Posterior cingulate gyrus (tissue), 11 donors: ENCODE measurements at regions not wholly inside any gene's neighbourhood (a gene's known extent, or its start where the extent isn't known, plus 50 kb on each side); places are given as distances from the start of the nearest gene placed in this dataset.
"Not testable (repeated sequence)": the region's sequence is repeated elsewhere in the genome, so short reads cannot be mapped to it uniquely, and the experiment has no call there.

Experiments used
- DNase-seq, 10 donors: peaks; one replicate each; pipeline versions ENCODE4 v3.0.0 to v3.0.0-alpha.2; 2020 to 2021; ENCODE audit warnings: mixed read lengths in 3 of 10
- intact Hi-C: fragments of 100-400 bp; cut with DNase I; formaldehyde crosslinking; loops from one replicate; pipeline ENCODE4 v1.15.1; 2023

GRCh38 chr5:44252545-44252944 is 136.7 kb downstream of the FGF10 start:
- intact Hi-C loops = no loop called here
- no peak for DNase-seq

GRCh38 chr5:44246986-44247385 is 142.2 kb downstream of the FGF10 start:
- no peak for DNase-seq
- intact Hi-C loops = no loop called here

- intact Hi-C loops = no loop called here
- DNase-seq = no peak
These were observed 143.3 kb downstream of the FGF10 start for GRCh38 chr5:44245935-44246334.

- intact Hi-C loops = no loop called here
- no peak for DNase-seq
These were observed 146.4 kb downstream of the FGF10 start for GRCh38 chr5:44242791-44243190.

GRCh38 chr5:44236040-44236439 is 153.2 kb downstream of the FGF10 start:
- DNase-seq = peak in 1 of 10 donors; percentile 37

GRCh38 chr5:44233691-44234090 is 155.5 kb downstream of the FGF10 start:
- DNase-seq = no peak
- intact Hi-C loops = no loop called here

More at GRCh38 chr5:44236040-44236439, 153.2 kb downstream of the FGF10 start:
- intact Hi-C loops = no loop called here

GRCh38 chr5:44225231-44226160 is 163.7 kb downstream of the FGF10 start:
- intact Hi-C loops = no loop called here
- DNase-seq = no peak

- intact Hi-C loops = no loop called here
- DNase-seq = no peak
These were observed 189.8 kb downstream of the FGF10 start for GRCh38 chr5:44199408-44199807.

- intact Hi-C loops = no loop called here
- DNase-seq = peak in 1 of 10 donors; percentile 43
These were observed 200.0 kb downstream of the FGF10 start for GRCh38 chr5:44189255-44189654.

- intact Hi-C loops = no loop called here
- DNase-seq = no peak
These were observed 201.2 kb downstream of the FGF10 start for GRCh38 chr5:44187973-44188372.

GRCh38 chr5:44183753-44184152 is 205.5 kb downstream of the FGF10 start:
- DNase-seq = no peak
- intact Hi-C loops = no loop called here

GRCh38 chr5:44183312-44183711 is 205.9 kb downstream of the FGF10 start:
- no peak for DNase-seq
- intact Hi-C loops = no loop called here

- intact Hi-C loops = no loop called here
- DNase-seq = no peak
These were observed 210.8 kb downstream of the FGF10 start for GRCh38 chr5:44178414-44178813.

GRCh38 chr5:44167540-44167939 is 221.7 kb downstream of the FGF10 start:
- DNase-seq = no peak
- intact Hi-C loops = no loop called here

- intact Hi-C loops = no loop called here
- DNase-seq = no peak
These were observed 228.9 kb downstream of the FGF10 start for GRCh38 chr5:44160369-44160768.

GRCh38 chr5:44150075-44150723 is 239.0 kb downstream of the FGF10 start:
- no peak for DNase-seq
- intact Hi-C loops = no loop called here

GRCh38 chr5:44117947-44118346 is 271.3 kb downstream of the FGF10 start:
- DNase-seq = peak in 1 of 10 donors; percentile 63
- intact Hi-C loops = not testable (repeated sequence)

GRCh38 chr5:44108232-44108631 is 281.0 kb downstream of the FGF10 start:
- intact Hi-C loops = not testable (repeated sequence)
- DNase-seq = peak in 1 of 10 donors; percentile 62

GRCh38 chr5:44099643-44100042 is 289.6 kb downstream of the FGF10 start:
- intact Hi-C loops = no loop called here

GRCh38 chr5:44089424-44090144 is 299.6 kb downstream of the FGF10 start:
- DNase-seq = no peak
- intact Hi-C loops = no loop called here

More at GRCh38 chr5:44099643-44100042, 289.6 kb downstream of the FGF10 start:
- no peak for DNase-seq

- DNase-seq = no peak
- intact Hi-C loops = no loop called here
These were observed 304.1 kb downstream of the FGF10 start for GRCh38 chr5:44085083-44085482.
